ENCODE measurements at regions not wholly inside any gene's neighbourhood (a gene's known extent, or its start where the extent isn't known, plus 50 kb on each side); places are given as distances from the start of the nearest gene placed in this dataset.

DNA sequence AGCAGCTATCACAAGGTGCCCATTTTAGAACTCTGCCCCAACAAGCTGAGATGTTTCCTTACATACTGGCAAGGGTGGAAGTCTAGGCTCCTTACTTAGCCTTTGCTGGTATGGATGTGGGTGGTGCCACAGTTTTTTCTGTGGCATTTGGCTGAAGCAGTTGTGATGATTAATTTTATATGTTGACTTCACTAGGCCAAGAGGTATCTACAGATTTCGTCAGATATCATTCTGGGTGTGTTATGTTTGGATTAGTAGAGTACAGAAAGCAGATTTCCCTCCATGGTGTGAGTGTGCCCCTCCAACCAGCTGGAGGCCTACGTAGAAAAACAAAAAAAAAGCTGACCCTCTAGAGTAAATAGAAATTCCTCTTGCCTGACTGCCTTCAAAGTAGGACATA, 317.0 kb downstream of the BARHL2 start:
- TF ChIP-seq, protein P1, sequence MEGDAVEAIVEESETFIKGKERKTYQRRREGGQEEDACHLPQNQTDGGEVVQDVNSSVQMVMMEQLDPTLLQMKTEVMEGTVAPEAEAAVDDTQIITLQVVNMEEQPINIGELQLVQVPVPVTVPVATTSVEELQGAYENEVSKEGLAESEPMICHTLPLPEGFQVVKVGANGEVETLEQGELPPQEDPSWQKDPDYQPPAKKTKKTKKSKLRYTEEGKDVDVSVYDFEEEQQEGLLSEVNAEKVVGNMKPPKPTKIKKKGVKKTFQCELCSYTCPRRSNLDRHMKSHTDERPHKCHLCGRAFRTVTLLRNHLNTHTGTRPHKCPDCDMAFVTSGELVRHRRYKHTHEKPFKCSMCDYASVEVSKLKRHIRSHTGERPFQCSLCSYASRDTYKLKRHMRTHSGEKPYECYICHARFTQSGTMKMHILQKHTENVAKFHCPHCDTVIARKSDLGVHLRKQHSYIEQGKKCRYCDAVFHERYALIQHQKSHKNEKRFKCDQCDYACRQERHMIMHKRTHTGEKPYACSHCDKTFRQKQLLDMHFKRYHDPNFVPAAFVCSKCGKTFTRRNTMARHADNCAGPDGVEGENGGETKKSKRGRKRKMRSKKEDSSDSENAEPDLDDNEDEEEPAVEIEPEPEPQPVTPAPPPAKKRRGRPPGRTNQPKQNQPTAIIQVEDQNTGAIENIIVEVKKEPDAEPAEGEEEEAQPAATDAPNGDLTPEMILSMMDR (IDR thresholded peaks at IDR 0.05), result no peak
- TF ChIP-seq POLR2A (IDR thresholded peaks at IDR 0.05), result no peak
